DOHH2 (cell line): ENCODE measurements at regions not wholly inside any gene's neighbourhood (a gene's known extent, or its start where the extent isn't known, plus 50 kb on each side); places are given as distances from the start of the nearest gene placed in this dataset.

Experiments used
- H3F3A ChIP-seq: fragments of 200-600 bp; sonication (generic), shearing (Covaris generic); 2 replicates; pipeline ENCODE4 v1.6.0; 2016; ENCODE audit warnings: antibody characterized with exemption, mild to moderate bottlenecking; ENCODE audit not compliant: control insufficient read depth, insufficient read depth
- H3K27ac ChIP-seq: fragments of 200-600 bp; sonication (generic); 2 replicates; pipeline ENCODE4 v1.5.1; 2014; ENCODE audit warnings: low read depth, mild to moderate bottlenecking, low read length, moderate library complexity
- H3K27me3 ChIP-seq: fragments of 200-600 bp; sonication (generic); 2 replicates; pipeline ENCODE4 v1.6.1; 2014; ENCODE audit warnings: mild to moderate bottlenecking, low read length, mixed read lengths; ENCODE audit not compliant: control insufficient read depth
- H3K36me3 ChIP-seq: fragments of 200-600 bp; sonication (generic); 2 replicates; pipeline ENCODE4 v1.6.1; 2014; ENCODE audit warnings: mild to moderate bottlenecking, low read length, moderate library complexity, mixed read lengths; ENCODE audit not compliant: control insufficient read depth
- H3K4me1 ChIP-seq: fragments of 200-600 bp; sonication (generic); 2 replicates; pipeline ENCODE4 v1.6.1; 2014; ENCODE audit warnings: mild to moderate bottlenecking, low read length, mixed read lengths; ENCODE audit not compliant: control insufficient read depth
- H3K4me2 ChIP-seq: fragments of 200-600 bp; sonication (generic); 2 replicates; pipeline ENCODE4 v1.6.0; 2014; ENCODE audit warnings: mild to moderate bottlenecking, low read length, moderate library complexity
- H3K4me3 ChIP-seq: fragments of 200-600 bp; sonication (generic); 2 replicates; pipeline ENCODE4 v1.5.1; 2014; ENCODE audit warnings: mild to moderate bottlenecking, low read length, mixed read lengths
- H3K79me2 ChIP-seq: fragments of 200-600 bp; sonication (generic); 2 replicates; pipeline ENCODE4 v1.6.1; 2014; ENCODE audit warnings: mild to moderate bottlenecking, low read length, mixed read lengths; ENCODE audit not compliant: control insufficient read depth
- H3K9me2 ChIP-seq: fragments of 200-600 bp; sonication (generic); replicated peaks from 2 replicates; pipeline ENCODE4 v1.6.1; 2014; ENCODE audit warnings: mild to moderate bottlenecking, low read length, mixed read lengths; ENCODE audit not compliant: control insufficient read depth
- H3K9me3 ChIP-seq: fragments of 200-600 bp; sonication (generic); 2 replicates; pipeline ENCODE4 v1.6.1; 2014; ENCODE audit warnings: antibody characterized with exemption, low read length, mixed read lengths; ENCODE audit not compliant: control insufficient read depth, insufficient read depth
- H4K20me1 ChIP-seq: fragments of 200-600 bp; sonication (generic); 2 replicates; pipeline ENCODE4 v1.6.0; 2014; ENCODE audit warnings: low read depth, mild to moderate bottlenecking, antibody characterized with exemption, low read length, moderate library complexity; ENCODE audit not compliant: control insufficient read depth, insufficient read depth
- CTCF ChIP-seq: fragments of 200-600 bp; sonication (generic); IDR thresholded peaks from one replicate; pipeline ENCODE4 v1.5.1; 2014; ENCODE audit warnings: antibody characterized with exemption, mild to moderate bottlenecking, low read depth, low read length; ENCODE audit not compliant: poor library complexity, severe bottlenecking
- EZH2phosphoT487 ChIP-seq: fragments of 200-600 bp; sonication (generic); IDR thresholded peaks from 2 replicates; pipeline ENCODE4 v1.6.1; 2017; ENCODE audit warnings: borderline replicate concordance, mild to moderate bottlenecking, antibody characterized with exemption, low read length, moderate library complexity, mixed read lengths

DNA sequence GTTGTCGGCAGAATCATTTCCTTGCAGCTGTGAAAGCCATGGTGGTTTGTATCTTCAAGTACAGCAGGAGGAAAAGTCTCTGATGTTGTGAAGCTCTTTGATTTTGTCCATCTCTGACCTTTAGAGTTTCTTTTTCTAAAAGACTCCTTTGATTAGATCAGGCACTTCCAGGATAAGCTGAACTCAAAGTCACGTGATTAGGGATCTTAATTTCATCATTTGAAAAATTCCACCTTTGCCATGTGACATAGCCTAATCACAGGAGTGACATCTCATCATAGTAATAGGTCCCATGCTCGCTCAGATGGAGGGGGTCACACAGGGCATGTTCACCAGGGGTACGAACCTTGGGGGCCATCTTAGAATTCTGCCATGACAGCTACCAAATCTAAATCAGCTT, 441.5 kb upstream of the CDH4 start:
- Histone ChIP-seq H3K4me2 (no peak overlapping the region), H3K9me2 (no peaks in the 10 kb centered on the region), H3K9me3 (no peaks in the 10 kb centered on the region), H3K79me2 (no peaks in the 10 kb centered on the region), H4K20me1 (no peaks in the 10 kb centered on the region), H3K27ac (no peak overlapping the region), H3K4me1 (no peaks in the 10 kb centered on the region), H3K36me3 (no peaks in the 10 kb centered on the region), H3K27me3 (no peaks in the 10 kb centered on the region), H3K4me3 (no peak overlapping the region), H3F3A (no peaks in the 10 kb centered on the region)
- TF ChIP-seq EZH2phosphoT487 (no peak), CTCF (no peak)

GRCh38 chr20:60812561-60812960, 439.5 kb upstream of the CDH4 start:
- Histone ChIP-seq H3K27ac (no peak overlapping the region), H3K4me3 (no peak overlapping the region), H3K36me3 (no peaks in the 10 kb centered on the region), H3K4me1 (no peaks in the 10 kb centered on the region), H3K9me2 (no peaks in the 10 kb centered on the region), H4K20me1 (no peaks in the 10 kb centered on the region), H3K4me2 (no peak overlapping the region), H3K79me2 (no peaks in the 10 kb centered on the region), H3K9me3 (no peaks in the 10 kb centered on the region), H3F3A (no peaks in the 10 kb centered on the region), H3K27me3 (no peaks in the 10 kb centered on the region)
- TF ChIP-seq EZH2phosphoT487 (no peak), CTCF (no peak)

DNA sequence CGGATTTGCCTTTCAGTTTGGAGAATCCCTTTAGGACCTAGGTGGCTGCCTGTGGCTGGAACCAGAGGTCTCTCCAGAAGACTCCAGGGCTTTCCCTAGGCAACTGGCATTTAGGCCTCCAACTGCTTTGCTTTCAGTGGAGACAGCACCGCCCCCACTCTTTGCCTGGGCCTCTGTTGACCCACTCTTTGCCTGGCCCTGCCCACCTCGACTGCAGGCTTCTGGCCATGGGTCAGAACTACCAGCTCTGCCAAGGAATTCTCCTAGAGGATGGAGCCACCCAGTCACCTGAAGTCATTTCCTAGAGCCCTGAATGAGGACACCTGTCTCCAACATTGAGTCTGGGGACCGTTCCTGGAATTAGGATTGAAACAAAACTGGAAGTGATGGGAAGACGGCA, 439.0 kb upstream of the CDH4 start:
- no peaks in the 10 kb centered on the region for H3K36me3 ChIP-seq
- H4K20me1 ChIP-seq: no peaks in the 10 kb centered on the region
- H3K4me1 ChIP-seq: no peaks in the 10 kb centered on the region
- H3K9me2 ChIP-seq: no peaks in the 10 kb centered on the region
- H3K27me3 ChIP-seq: no peaks in the 10 kb centered on the region
- no peaks in the 10 kb centered on the region for H3K9me3 ChIP-seq
- no peaks in the 10 kb centered on the region for H3K79me2 ChIP-seq
- H3K27ac ChIP-seq: no peak overlapping the region
- no peaks in the 10 kb centered on the region for H3F3A ChIP-seq
- no peak overlapping the region for H3K4me2 ChIP-seq
- TF ChIP-seq EZH2phosphoT487 (no peak), CTCF (no peak)
- no peak overlapping the region for H3K4me3 ChIP-seq

- H3K36me3 ChIP-seq: no peaks in the 10 kb centered on the region
- H3K27me3 ChIP-seq: no peaks in the 10 kb centered on the region
- no peaks in the 10 kb centered on the region for H4K20me1 ChIP-seq
- H3K79me2 ChIP-seq: no peaks in the 10 kb centered on the region
- no peaks in the 10 kb centered on the region for H3F3A ChIP-seq
- H3K9me2 ChIP-seq: no peaks in the 10 kb centered on the region
- H3K4me1 ChIP-seq: no peaks in the 10 kb centered on the region
- TF ChIP-seq EZH2phosphoT487 (no peak), CTCF (no peak)
- H3K9me3 ChIP-seq: no peaks in the 10 kb centered on the region
- no peak overlapping the region for H3K27ac ChIP-seq
- H3K4me3 ChIP-seq: no peak overlapping the region
- H3K4me2 ChIP-seq: no peak overlapping the region
These were observed 436.4 kb upstream of the CDH4 start for GRCh38 chr20:60815656-60816055.
